GM23338 (cell line): ENCODE measurements at regions not wholly inside any gene's neighbourhood (a gene's known extent, or its start where the extent isn't known, plus 50 kb on each side); places are given as distances from the start of the nearest gene placed in this dataset.

Source experiments
- ATAC-seq: fragments of 200-7000 bp; cut with Tn5 transposase; 3 replicates; pipeline ENCODE4 v1.9.1; 2020
- DNase-seq: peaks from one replicate; pipeline ENCODE4 v3.0.0-alpha.2; 2015; ENCODE audit warnings: low spot score
- H2AFZ ChIP-seq: fragments of 200-600 bp; sonication (generic); 2 replicates; pipeline ENCODE4 v1.8.0; 2016; ENCODE audit warnings: antibody characterized with exemption, mild to moderate bottlenecking, moderate library complexity
- H3F3A ChIP-seq: fragments of 200-600 bp; sonication (generic); replicated peaks from 2 replicates; pipeline ENCODE4 v1.8.0; 2017; ENCODE audit warnings: antibody characterized with exemption, mixed run types, low read depth
- H3K27ac ChIP-seq: fragments of 200-600 bp; sonication (generic); 2 replicates; pipeline ENCODE4 v1.6.1; 2016; ENCODE audit warnings: low read depth
- H3K27me3 ChIP-seq: fragments of 200-600 bp; sonication (generic); 2 replicates; pipeline ENCODE4 v1.8.0; 2016; ENCODE audit warnings: mild to moderate bottlenecking, mixed run types, moderate library complexity; ENCODE audit not compliant: insufficient read depth
- H3K36me3 ChIP-seq: fragments of 200-600 bp; sonication (generic); 2 replicates; pipeline ENCODE4 v1.8.0; 2016; ENCODE audit warnings: mild to moderate bottlenecking; ENCODE audit not compliant: insufficient read depth
- H3K4me1 ChIP-seq: fragments of 200-600 bp; sonication (generic); 2 replicates; pipeline ENCODE4 v1.8.0; 2016; ENCODE audit warnings: mild to moderate bottlenecking, moderate library complexity; ENCODE audit not compliant: insufficient read depth
- H3K4me2 ChIP-seq: fragments of 200-600 bp; sonication (generic); 2 replicates; pipeline ENCODE4 v1.7.1; 2017; ENCODE audit warnings: mixed run types
- H3K4me3 ChIP-seq: fragments of 200-600 bp; sonication (generic); 2 replicates; pipeline ENCODE4 v1.6.1; 2016; ENCODE audit warnings: mixed run types
- H3K79me2 ChIP-seq: fragments of 200-600 bp; sonication (generic); replicated peaks from 2 replicates; pipeline ENCODE4 v1.8.0; 2017; ENCODE audit warnings: mild to moderate bottlenecking; ENCODE audit not compliant: insufficient read depth
- H3K9me2 ChIP-seq: fragments of 200-600 bp; sonication (generic); 2 replicates; pipeline ENCODE4 v1.8.0; 2017; ENCODE audit not compliant: insufficient read depth
- H4K20me1 ChIP-seq: fragments of 200-600 bp; sonication (generic); replicated peaks from 2 replicates; pipeline ENCODE4 v1.8.0; 2017; ENCODE audit warnings: mild to moderate bottlenecking; ENCODE audit not compliant: insufficient read depth
- H3K27ac Mint-ChIP-seq: 2 replicates; pipeline ENCODE4 v1.8.0; 2020; ENCODE audit warnings: inconsistent platforms, mild to moderate bottlenecking, moderate library complexity, mixed read lengths
- H3K27me3 Mint-ChIP-seq: 3 replicates; pipeline ENCODE4 v1.8.0; 2022; ENCODE audit warnings: low read depth, mild to moderate bottlenecking, moderate library complexity, mixed read lengths, inconsistent platforms; ENCODE audit not compliant: insufficient read depth, poor library complexity
- H3K36me3 Mint-ChIP-seq: 3 replicates; pipeline ENCODE4 v1.8.0; 2021; ENCODE audit warnings: low read depth, mild to moderate bottlenecking, inconsistent platforms, moderate library complexity, mixed read lengths
- H3K4me1 Mint-ChIP-seq: 3 replicates; pipeline ENCODE4 v1.8.0; 2020; ENCODE audit warnings: mild to moderate bottlenecking, inconsistent platforms, mixed read lengths
- H3K4me3 Mint-ChIP-seq: 3 replicates; pipeline ENCODE4 v1.8.0; 2021; ENCODE audit warnings: moderate library complexity, mild to moderate bottlenecking, inconsistent platforms, mixed read lengths
- H3K9me3 Mint-ChIP-seq: 3 replicates; pipeline ENCODE4 v1.8.0; 2020; ENCODE audit warnings: moderate library complexity, mild to moderate bottlenecking, inconsistent platforms, mixed read lengths
- CREB1 ChIP-seq: fragments of 250-450 bp; sonication (Bioruptor Pico); IDR thresholded peaks from 2 replicates; pipeline ENCODE4 v1.5.0; 2020; ENCODE audit warnings: low read depth, mild to moderate bottlenecking, moderate library complexity
- EZH2 ChIP-seq: fragments of 200-600 bp; sonication (generic); IDR thresholded peaks from one replicate; pipeline ENCODE4 v1.8.0; 2017; ENCODE audit warnings: antibody characterized with exemption, mild to moderate bottlenecking, low read depth; ENCODE audit not compliant: unreplicated experiment
- EZH2phosphoT487 ChIP-seq: fragments of 200-600 bp; sonication (generic); IDR thresholded peaks from one replicate; pipeline ENCODE4 v1.8.1; 2018; ENCODE audit warnings: antibody characterized with exemption; ENCODE audit not compliant: unreplicated experiment
- JUNB ChIP-seq: IDR thresholded peaks from one replicate; pipeline ENCODE4 v1.6.1; 2016; ENCODE audit warnings: antibody characterized with exemption; ENCODE audit not compliant: unreplicated experiment
- NANOG ChIP-seq: IDR thresholded peaks from 2 replicates; pipeline ENCODE4 v1.6.1; 2016; ENCODE audit warnings: antibody characterized with exemption, borderline replicate concordance
- STAT1 ChIP-seq: IDR thresholded peaks from one replicate; pipeline ENCODE4 v1.6.1; 2016; ENCODE audit warnings: antibody characterized with exemption; ENCODE audit not compliant: unreplicated experiment
- ZNF114 ChIP-seq: fragments of 250-450 bp; sonication (Bioruptor Pico); IDR thresholded peaks from 2 replicates; pipeline ENCODE4 v1.5.0; 2020; ENCODE audit warnings: mild to moderate bottlenecking, moderate library complexity
- ZNF331 ChIP-seq: fragments of 250-450 bp; sonication (Bioruptor Pico); IDR thresholded peaks from 2 replicates; pipeline ENCODE4 v1.5.0; 2020; ENCODE audit warnings: low read depth, mild to moderate bottlenecking, moderate library complexity
- TF ChIP-seq, protein P1 (sequence below): IDR thresholded peaks from 2 replicates; pipeline ENCODE4 v1.6.1; 2016; ENCODE audit warnings: antibody characterized with exemption
- TF ChIP-seq, protein P2 (sequence below): IDR thresholded peaks from one replicate; pipeline ENCODE4 v1.6.1; 2018; ENCODE audit warnings: antibody characterized with exemption; ENCODE audit not compliant: unreplicated experiment

DNA sequence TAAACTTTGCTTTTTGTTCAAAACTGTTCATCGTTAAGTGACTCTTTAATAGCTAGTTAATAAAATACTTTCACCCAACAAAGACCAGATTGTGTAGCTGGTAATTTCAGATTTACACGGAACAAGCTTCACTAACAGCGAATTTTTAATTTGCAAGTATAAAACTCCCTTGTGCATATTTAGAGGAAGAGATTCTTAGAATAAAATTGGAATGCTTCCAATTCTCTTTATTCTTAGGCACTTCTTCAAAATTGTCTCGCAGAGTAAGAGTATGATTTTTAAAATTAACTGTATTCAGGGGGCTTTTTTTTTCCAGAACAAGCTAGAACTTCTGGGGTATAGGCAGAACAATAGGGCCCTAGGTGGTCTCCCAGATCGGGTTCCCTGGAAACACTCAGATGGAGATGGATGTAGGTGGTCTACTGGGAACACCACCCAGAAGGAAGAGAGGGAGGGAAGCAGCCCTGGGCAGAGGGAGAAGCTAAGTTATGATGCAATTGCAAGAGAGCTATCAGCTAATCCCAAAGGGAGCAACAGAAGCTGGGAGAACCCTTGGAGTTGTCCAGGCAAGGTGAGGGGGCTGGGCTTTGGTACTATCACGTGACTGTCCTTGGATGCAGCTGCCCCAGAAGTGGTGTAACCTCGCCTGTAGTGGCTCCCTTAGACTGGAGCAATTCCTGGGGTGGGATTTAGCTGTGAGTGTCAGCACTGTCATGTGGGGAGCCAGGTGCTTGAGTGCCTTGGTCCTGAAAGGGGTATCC, 151.7 kb upstream of the ASB18 start:
- Mint-ChIP-seq H3K27ac (no peak overlapping the region; the same call in 1 of the 2 replicates), H3K4me1 (peaks cover 4% of the 10 kb centered on the region; the same call in 2 of the 3 replicates), H3K4me3 (no peak overlapping the region), H3K27me3 (peaks cover 2% of the 10 kb centered on the region), H3K9me3 (no peaks in the 10 kb centered on the region; the same call in 2 of the 3 replicates), H3K36me3 (no peaks in the 10 kb centered on the region)
- Histone ChIP-seq H3K79me2 (no peaks in the 10 kb centered on the region), H2AFZ (no peak overlapping the region), H3F3A (no peaks in the 10 kb centered on the region), H3K4me1 (no peaks in the 10 kb centered on the region), H3K4me2 (no peak overlapping the region), H3K27ac (no peak overlapping the region), H3K36me3 (no peaks in the 10 kb centered on the region), H3K4me3 (no peak overlapping the region), H3K27me3 (no peaks in the 10 kb centered on the region), H3K9me2 (no peaks in the 10 kb centered on the region), H4K20me1 (no peaks in the 10 kb centered on the region)
- ATAC-seq (no peak), DNase-seq (no peak)
- TF ChIP-seq EZH2: no peak
- TF ChIP-seq CREB1 (CRISPR knock-in tag): no peak
- TF ChIP-seq, protein P1, sequence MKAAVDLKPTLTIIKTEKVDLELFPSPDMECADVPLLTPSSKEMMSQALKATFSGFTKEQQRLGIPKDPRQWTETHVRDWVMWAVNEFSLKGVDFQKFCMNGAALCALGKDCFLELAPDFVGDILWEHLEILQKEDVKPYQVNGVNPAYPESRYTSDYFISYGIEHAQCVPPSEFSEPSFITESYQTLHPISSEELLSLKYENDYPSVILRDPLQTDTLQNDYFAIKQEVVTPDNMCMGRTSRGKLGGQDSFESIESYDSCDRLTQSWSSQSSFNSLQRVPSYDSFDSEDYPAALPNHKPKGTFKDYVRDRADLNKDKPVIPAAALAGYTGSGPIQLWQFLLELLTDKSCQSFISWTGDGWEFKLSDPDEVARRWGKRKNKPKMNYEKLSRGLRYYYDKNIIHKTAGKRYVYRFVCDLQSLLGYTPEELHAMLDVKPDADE: no peak
- no peak for TF ChIP-seq NANOG

DNA sequence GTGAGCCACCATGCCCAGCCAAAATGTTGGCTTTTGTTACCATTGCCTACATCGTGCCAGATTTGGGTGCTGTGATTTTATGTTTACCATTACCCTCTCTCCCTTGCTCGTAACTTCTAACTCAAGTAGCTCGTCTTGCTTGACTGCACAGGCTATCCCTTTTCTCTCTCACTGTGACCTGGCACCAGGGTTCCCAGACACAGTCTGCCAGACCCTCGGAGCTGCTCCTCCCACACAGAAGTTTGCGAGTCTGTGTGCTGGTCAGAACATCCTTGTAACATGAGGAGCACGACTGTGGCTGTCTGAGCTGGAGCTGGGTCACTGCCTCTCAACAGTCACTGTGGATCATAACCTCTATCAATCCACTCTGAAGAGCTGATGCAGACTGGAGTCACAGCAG, 152.5 kb upstream of the ACKR3 start:
- Histone ChIP-seq H3K4me2 (no peak overlapping the region), H3K27me3 (no peaks in the 10 kb centered on the region), H2AFZ (no peak overlapping the region), H3K4me1 (no peaks in the 10 kb centered on the region), H4K20me1 (no peaks in the 10 kb centered on the region), H3K9me2 (no peaks in the 10 kb centered on the region), H3K4me3 (no peak overlapping the region), H3F3A (no peaks in the 10 kb centered on the region), H3K79me2 (no peaks in the 10 kb centered on the region), H3K36me3 (no peaks in the 10 kb centered on the region), H3K27ac (no peak overlapping the region)
- no peak overlapping the region for H3K27ac Mint-ChIP-seq
- DNase-seq (no peak), ATAC-seq (no peak)
- H3K4me3 Mint-ChIP-seq: no peak overlapping the region
- peaks cover 2% of the 10 kb centered on the region for H3K27me3 Mint-ChIP-seq
- H3K4me1 Mint-ChIP-seq: peaks cover 4% of the 10 kb centered on the region; the same call in 2 of the 3 replicates
- H3K9me3 Mint-ChIP-seq: peaks cover 3% of the 10 kb centered on the region; the same call in 1 of the 3 replicates
- TF ChIP-seq CREB1 (CRISPR knock-in tag) (no peak), JUNB (no peak), STAT1 (no peak), ZNF114 (no peak), NANOG (no peak), ZNF331 (CRISPR knock-in tag) (no peak), EZH2phosphoT487 (no peak), EZH2 (no peak)
- TF ChIP-seq, protein P2, sequence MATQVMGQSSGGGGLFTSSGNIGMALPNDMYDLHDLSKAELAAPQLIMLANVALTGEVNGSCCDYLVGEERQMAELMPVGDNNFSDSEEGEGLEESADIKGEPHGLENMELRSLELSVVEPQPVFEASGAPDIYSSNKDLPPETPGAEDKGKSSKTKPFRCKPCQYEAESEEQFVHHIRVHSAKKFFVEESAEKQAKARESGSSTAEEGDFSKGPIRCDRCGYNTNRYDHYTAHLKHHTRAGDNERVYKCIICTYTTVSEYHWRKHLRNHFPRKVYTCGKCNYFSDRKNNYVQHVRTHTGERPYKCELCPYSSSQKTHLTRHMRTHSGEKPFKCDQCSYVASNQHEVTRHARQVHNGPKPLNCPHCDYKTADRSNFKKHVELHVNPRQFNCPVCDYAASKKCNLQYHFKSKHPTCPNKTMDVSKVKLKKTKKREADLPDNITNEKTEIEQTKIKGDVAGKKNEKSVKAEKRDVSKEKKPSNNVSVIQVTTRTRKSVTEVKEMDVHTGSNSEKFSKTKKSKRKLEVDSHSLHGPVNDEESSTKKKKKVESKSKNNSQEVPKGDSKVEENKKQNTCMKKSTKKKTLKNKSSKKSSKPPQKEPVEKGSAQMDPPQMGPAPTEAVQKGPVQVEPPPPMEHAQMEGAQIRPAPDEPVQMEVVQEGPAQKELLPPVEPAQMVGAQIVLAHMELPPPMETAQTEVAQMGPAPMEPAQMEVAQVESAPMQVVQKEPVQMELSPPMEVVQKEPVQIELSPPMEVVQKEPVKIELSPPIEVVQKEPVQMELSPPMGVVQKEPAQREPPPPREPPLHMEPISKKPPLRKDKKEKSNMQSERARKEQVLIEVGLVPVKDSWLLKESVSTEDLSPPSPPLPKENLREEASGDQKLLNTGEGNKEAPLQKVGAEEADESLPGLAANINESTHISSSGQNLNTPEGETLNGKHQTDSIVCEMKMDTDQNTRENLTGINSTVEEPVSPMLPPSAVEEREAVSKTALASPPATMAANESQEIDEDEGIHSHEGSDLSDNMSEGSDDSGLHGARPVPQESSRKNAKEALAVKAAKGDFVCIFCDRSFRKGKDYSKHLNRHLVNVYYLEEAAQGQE: no peak
- TF ChIP-seq, protein P1: no peak
- no peaks in the 10 kb centered on the region for H3K36me3 Mint-ChIP-seq
